Fibroblast of lung (primary cell): ENCODE measurements at regions not wholly inside any gene's neighbourhood (a gene's known extent, or its start where the extent isn't known, plus 50 kb on each side); places are given as distances from the start of the nearest gene placed in this dataset.

Experiments used
- CTCF ChIP-seq, 2 donors: IDR thresholded peaks in 1 of 2; conservative IDR thresholded peaks in 1 of 2; 1 replicate in 1 of 2; 2 replicates in 1 of 2; pipeline ENCODE4 v1.5.1; 2011 to 2012; ENCODE audit warnings: low read length in 2 of 2, control low read depth in 1 of 2, inconsistent platforms in 1 of 2, low read depth in 1 of 2, mild to moderate bottlenecking in 1 of 2
- EZH2 ChIP-seq: IDR thresholded peaks from 2 replicates; pipeline ENCODE4 v1.5.1; 2012; ENCODE audit warnings: low read length, control low read depth, mild to moderate bottlenecking; ENCODE audit errors: missing control alignments

DNA sequence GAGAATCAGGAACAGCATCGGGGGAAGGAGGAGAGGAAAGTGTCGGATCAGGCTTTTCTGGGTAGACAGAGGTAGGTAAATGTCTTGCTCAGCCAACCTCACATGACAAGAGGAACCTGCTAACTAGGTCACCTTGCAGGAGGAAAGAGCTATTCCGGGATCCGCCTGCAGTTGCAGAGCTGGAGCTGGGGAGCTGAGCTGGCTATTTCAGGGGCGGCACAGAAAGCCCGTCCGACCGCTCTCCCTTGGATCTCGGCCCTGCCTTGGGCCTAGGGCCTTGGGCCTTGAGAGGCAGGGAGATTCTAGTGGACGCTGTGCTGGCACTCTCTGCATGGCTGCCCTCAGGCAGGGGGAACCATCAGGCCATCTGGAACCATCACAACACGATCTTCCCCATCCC lies 56.5 kb upstream of the CTPS1 start:
- TF ChIP-seq CTCF (conservative IDR thresholded peaks at IDR 0.05 in 1 of 2, IDR thresholded peaks at IDR 0.05 in 1 of 2; ENCODE audit: low read depth in 1 of 2, low read length in 2 of 2) (no peak), EZH2 (no peak)
